PC-3 (cell line): ENCODE measurements at regions not wholly inside any gene's neighbourhood (a gene's known extent, or its start where the extent isn't known, plus 50 kb on each side); places are given as distances from the start of the nearest gene placed in this dataset.
A peak's percentile ranks its signal among the peaks of the same experiment; 100 is the strongest.

Experiments
- ATAC-seq: fragments of 200-7000 bp; cut with Tn5 transposase; 2 replicates; pipeline ENCODE4 v1.9.1; 2020; ENCODE audit warnings: mild to moderate bottlenecking, moderate library complexity
- BruUV-seq: library from RNA; stranded (reverse); fragments of 400-500 nt; replicated peaks from 2 replicates; lab custom pipeline; 2021; lab: Mats Ljungman, UMichigan
- CTCF ChIA-PET: fragments of 300-600 bp; sonication (Branson Sonifier 250); formaldehyde crosslinking; loops from one replicate; lab custom pipeline; 2022; ENCODE audit warnings: antibody characterized with exemption; lab: Charles Lee
- POLR2A ChIA-PET: fragments of 300-600 bp; sonication (Branson Sonifier 250); formaldehyde crosslinking; loops from one replicate; lab custom pipeline; 2022; ENCODE audit warnings: antibody characterized with exemption; ENCODE audit not compliant: unreplicated experiment; lab: Charles Lee
- DNase-seq: peaks from one replicate; pipeline ENCODE4 v3.0.0-alpha.2; 2015
- H2AFZ ChIP-seq: fragments of 300-600 bp; sonication (generic); 2 replicates; pipeline ENCODE4 v1.6.0; 2016; ENCODE audit warnings: antibody characterized with exemption, low read length
- H3F3A ChIP-seq: fragments of 300-600 bp; sonication (generic); one replicate; pipeline ENCODE4 v1.6.0; 2017; ENCODE audit warnings: antibody characterized with exemption, low read length, control low read depth, mild to moderate bottlenecking; ENCODE audit not compliant: unreplicated experiment
- H3K27ac ChIP-seq: fragments of 300-600 bp; sonication (generic); 2 replicates; pipeline ENCODE4 v1.5.1; 2016; ENCODE audit warnings: mild to moderate bottlenecking, low read length
- H3K27me3 ChIP-seq: fragments of 300-600 bp; sonication (generic); 2 replicates; pipeline ENCODE4 v1.6.1; 2016; ENCODE audit warnings: low read length, mixed read lengths
- H3K36me3 ChIP-seq: fragments of 300-600 bp; sonication (generic); 2 replicates; pipeline ENCODE4 v1.6.1; 2016; ENCODE audit warnings: low read depth, mixed run types, low read length, mixed read lengths
- H3K4me1 ChIP-seq: fragments of 300-600 bp; sonication (generic); 2 replicates; pipeline ENCODE4 v1.5.1; 2016; ENCODE audit warnings: low read length; ENCODE audit not compliant: insufficient read depth
- H3K4me2 ChIP-seq: fragments of 300-600 bp; sonication (generic); 2 replicates; pipeline ENCODE4 v1.6.0; 2016; ENCODE audit warnings: low read length
- H3K4me3 ChIP-seq: fragments of 300-600 bp; sonication (generic); 2 replicates; pipeline ENCODE4 v1.5.1; 2016; ENCODE audit warnings: mild to moderate bottlenecking, low read length, mixed read lengths
- H3K79me2 ChIP-seq: fragments of 300-600 bp; sonication (generic); 2 replicates; pipeline ENCODE4 v1.6.1; 2017; ENCODE audit warnings: low read length, mixed read lengths
- H3K9ac ChIP-seq: fragments of 300-600 bp; sonication (generic); 2 replicates; pipeline ENCODE4 v1.6.0; 2016; ENCODE audit warnings: mild to moderate bottlenecking, low read length
- H3K9me2 ChIP-seq: fragments of 300-600 bp; sonication (generic); replicated peaks from 2 replicates; pipeline ENCODE4 v1.6.1; 2016; ENCODE audit warnings: mixed run types, low read length, mixed read lengths
- H3K9me3 ChIP-seq: fragments of 300-600 bp; sonication (generic); 2 replicates; pipeline ENCODE4 v1.6.1; 2016; ENCODE audit warnings: low read length, mixed read lengths
- H4K20me1 ChIP-seq: fragments of 300-600 bp; sonication (generic); 2 replicates; pipeline ENCODE4 v1.6.1; 2016; ENCODE audit warnings: low read length, mixed read lengths
- EZH2 ChIP-seq: fragments of 300-600 bp; sonication (generic); IDR thresholded peaks from one replicate; pipeline ENCODE4 v1.6.1; 2017; ENCODE audit warnings: antibody characterized with exemption, mild to moderate bottlenecking, low read length; ENCODE audit not compliant: unreplicated experiment
- EZH2phosphoT487 ChIP-seq: fragments of 300-600 bp; sonication (generic); IDR thresholded peaks from 2 replicates; pipeline ENCODE4 v1.6.1; 2018; ENCODE audit warnings: mild to moderate bottlenecking, antibody characterized with exemption, low read length, borderline replicate concordance
- intact Hi-C: fragments of 100-400 bp; cut with micrococcal nuclease; formaldehyde crosslinking; loops from 2 replicates; pipeline ENCODE4 v1.9.0; 2023
- TF ChIP-seq, protein P1 (sequence below): fragments of 300-600 bp; sonication (generic); conservative IDR thresholded peaks from 2 replicates; pipeline ENCODE4 v1.5.1; 2017; ENCODE audit warnings: antibody characterized with exemption, low read depth, mild to moderate bottlenecking, low read length

DNA sequence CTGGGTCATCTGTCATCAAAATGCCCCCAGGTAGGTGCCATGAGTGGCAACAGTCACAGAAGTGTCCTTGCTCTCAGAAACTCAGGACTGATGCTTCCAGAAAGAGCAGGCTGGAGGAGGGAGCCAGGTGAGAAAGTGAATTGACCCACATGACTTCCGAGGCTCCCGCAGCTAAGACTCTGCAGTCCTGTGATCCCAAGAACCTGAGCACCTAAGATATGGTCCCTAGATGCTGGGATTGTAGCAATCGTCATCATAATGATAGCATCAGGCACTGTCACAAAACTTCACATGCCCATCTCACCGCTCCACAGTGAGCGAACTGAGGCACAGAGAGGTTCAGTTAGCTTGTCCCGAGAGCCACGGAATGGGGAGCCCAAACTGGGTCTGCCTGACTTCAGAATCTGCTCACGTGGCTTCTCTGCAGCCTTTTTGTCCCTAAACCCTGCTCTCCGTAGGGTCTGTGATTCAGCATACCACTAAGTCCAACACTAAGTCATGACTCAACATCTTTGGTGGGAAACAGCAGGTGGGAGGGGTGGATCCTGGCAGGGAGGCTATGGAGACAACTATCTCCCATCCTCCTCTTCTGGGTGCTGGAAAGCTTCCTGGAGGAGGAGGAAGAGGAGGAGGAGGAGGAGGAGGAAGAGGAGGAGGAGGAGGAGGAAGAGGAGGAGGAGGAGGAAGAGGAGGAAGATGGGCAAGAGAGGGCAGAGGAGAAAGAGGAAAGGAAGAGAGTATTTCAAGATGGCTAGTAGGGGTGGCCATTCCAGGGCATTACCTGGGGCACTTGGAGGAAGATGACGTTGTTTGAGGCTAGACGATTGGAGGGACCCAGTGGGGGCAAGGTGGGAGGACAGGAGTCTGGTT is 55.5 kb upstream of the DLX4 start:
- 0 out of 2 replicates have a peak, but pooled peaks cover 4% of the 10 kb centered on the region for H3K27me3 ChIP-seq
- no peaks in the 10 kb centered on the region for H3K9me3 ChIP-seq
- H3K4me3 ChIP-seq = no peak overlapping the region
- CTCF ChIA-PET = no interaction called here
- peaks cover 21% of the 10 kb centered on the region for H3K4me1 ChIP-seq
- H3K4me2 ChIP-seq = 0 out of 2 replicates have a peak overlapping the region, but pooled peaks have one; percentile 16
- H3K36me3 ChIP-seq = no peaks in the 10 kb centered on the region
- H3K9ac ChIP-seq = no peak overlapping the region
- no peak for TF ChIP-seq EZH2
- no peaks in the 10 kb centered on the region for H3K9me2 ChIP-seq
- intact Hi-C loops = no loop called here
- H3K79me2 ChIP-seq = no peaks in the 10 kb centered on the region
- H4K20me1 ChIP-seq = no peaks in the 10 kb centered on the region
- no TSS peak for BruUV-seq
- POLR2A ChIA-PET = no interaction called here
- DNase-seq (peak; percentile 75), ATAC-seq (peak; percentile 35; the same call in 1 of the 2 replicates)
- no peak overlapping the region for H3K27ac ChIP-seq
- H3F3A ChIP-seq = no peaks in the 10 kb centered on the region
- H2AFZ ChIP-seq = no peak overlapping the region

DNA sequence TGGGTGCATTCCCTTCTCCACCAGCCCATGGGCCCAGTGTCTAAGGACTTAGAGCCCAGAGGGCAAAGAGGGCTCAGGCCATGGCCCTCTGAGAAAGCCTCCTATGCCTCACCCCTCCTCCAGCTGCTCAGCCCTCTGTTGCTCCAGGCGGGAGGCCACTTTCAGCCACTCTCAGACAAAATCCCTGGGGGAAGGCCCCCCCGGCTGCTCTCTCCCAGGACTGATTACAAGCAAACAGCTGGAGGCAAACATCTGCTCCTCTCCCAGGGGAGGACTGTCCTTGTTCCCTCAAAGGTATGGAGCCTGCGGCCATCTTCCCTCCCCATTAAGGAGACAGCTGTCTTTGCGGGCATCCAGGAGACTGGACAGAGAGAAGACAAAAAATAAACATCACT is 54.9 kb upstream of the DLX4 start:
- Histone ChIP-seq H3K27ac (no peak overlapping the region), H3F3A (no peaks in the 10 kb centered on the region), H3K9me2 (no peaks in the 10 kb centered on the region), H3K36me3 (no peaks in the 10 kb centered on the region), H4K20me1 (no peaks in the 10 kb centered on the region), H3K4me2 (no peak overlapping the region), H3K9me3 (no peaks in the 10 kb centered on the region), H3K79me2 (no peaks in the 10 kb centered on the region), H3K9ac (no peak overlapping the region), H3K4me1 (peaks cover 21% of the 10 kb centered on the region), H2AFZ (no peak overlapping the region), H3K4me3 (no peak overlapping the region), H3K27me3 (0 out of 2 replicates have a peak, but pooled peaks cover 4% of the 10 kb centered on the region)
- TF ChIP-seq EZH2 (no peak), EZH2phosphoT487 (no peak)
- TF ChIP-seq, protein P1, sequence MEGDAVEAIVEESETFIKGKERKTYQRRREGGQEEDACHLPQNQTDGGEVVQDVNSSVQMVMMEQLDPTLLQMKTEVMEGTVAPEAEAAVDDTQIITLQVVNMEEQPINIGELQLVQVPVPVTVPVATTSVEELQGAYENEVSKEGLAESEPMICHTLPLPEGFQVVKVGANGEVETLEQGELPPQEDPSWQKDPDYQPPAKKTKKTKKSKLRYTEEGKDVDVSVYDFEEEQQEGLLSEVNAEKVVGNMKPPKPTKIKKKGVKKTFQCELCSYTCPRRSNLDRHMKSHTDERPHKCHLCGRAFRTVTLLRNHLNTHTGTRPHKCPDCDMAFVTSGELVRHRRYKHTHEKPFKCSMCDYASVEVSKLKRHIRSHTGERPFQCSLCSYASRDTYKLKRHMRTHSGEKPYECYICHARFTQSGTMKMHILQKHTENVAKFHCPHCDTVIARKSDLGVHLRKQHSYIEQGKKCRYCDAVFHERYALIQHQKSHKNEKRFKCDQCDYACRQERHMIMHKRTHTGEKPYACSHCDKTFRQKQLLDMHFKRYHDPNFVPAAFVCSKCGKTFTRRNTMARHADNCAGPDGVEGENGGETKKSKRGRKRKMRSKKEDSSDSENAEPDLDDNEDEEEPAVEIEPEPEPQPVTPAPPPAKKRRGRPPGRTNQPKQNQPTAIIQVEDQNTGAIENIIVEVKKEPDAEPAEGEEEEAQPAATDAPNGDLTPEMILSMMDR = no peak
- no peak for DNase-seq
- POLR2A ChIA-PET = no interaction called here
- intact Hi-C loops = no loop called here
- no peak for ATAC-seq
- BruUV-seq = no TSS peak
- CTCF ChIA-PET = no interaction called here

DNA sequence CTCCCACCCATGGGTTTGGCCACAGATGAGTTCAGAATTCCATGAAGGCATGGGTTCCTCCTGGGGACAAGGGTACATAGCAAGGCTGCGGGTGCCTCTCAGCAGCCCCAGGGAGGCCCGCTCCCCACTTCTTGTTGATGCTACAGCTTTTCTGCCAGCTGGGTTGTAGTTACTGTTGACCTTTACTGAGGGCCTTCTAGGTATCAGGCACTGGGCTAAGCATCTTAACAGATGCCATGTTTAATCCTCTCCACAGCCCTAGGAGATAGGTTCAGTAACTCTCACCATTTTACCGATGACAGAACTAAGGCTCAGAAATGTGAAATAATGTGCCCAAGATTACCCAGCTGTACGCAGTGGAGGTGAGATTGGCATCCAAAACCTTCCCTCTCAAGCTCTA is 54.3 kb upstream of the DLX4 start:
- no peaks in the 10 kb centered on the region for H3F3A ChIP-seq
- H3K9me2 ChIP-seq = no peaks in the 10 kb centered on the region
- H3K79me2 ChIP-seq = no peaks in the 10 kb centered on the region
- no peak overlapping the region for H3K27ac ChIP-seq
- TF ChIP-seq EZH2 = no peak
- TF ChIP-seq, protein P1 = no peak
- no peak for TF ChIP-seq EZH2phosphoT487
- no peak overlapping the region for H3K4me2 ChIP-seq
- intact Hi-C loops = no loop called here
- H3K4me1 ChIP-seq = peaks cover 21% of the 10 kb centered on the region
- DNase-seq (no peak), ATAC-seq (no peak)
- no peaks in the 10 kb centered on the region for H3K9me3 ChIP-seq
- no peak overlapping the region for H3K4me3 ChIP-seq
- no peak overlapping the region for H2AFZ ChIP-seq
- no peaks in the 10 kb centered on the region for H4K20me1 ChIP-seq
- BruUV-seq = no TSS peak
- 0 out of 2 replicates have a peak, but pooled peaks cover 4% of the 10 kb centered on the region for H3K27me3 ChIP-seq
- POLR2A ChIA-PET = no interaction called here
- no peak overlapping the region for H3K9ac ChIP-seq
- H3K36me3 ChIP-seq = no peaks in the 10 kb centered on the region
- CTCF ChIA-PET = interaction anchor here (0.6 kb wide), 2 partner anchors 38 to 338 kb away, joined by 3 to 5 read pairs; no protein-coding TSS in a partner anchor
